ENCODE measurements at regions not wholly inside any gene's neighbourhood (a gene's known extent, or its start where the extent isn't known, plus 50 kb on each side); places are given as distances from the start of the nearest gene placed in this dataset.

DNA sequence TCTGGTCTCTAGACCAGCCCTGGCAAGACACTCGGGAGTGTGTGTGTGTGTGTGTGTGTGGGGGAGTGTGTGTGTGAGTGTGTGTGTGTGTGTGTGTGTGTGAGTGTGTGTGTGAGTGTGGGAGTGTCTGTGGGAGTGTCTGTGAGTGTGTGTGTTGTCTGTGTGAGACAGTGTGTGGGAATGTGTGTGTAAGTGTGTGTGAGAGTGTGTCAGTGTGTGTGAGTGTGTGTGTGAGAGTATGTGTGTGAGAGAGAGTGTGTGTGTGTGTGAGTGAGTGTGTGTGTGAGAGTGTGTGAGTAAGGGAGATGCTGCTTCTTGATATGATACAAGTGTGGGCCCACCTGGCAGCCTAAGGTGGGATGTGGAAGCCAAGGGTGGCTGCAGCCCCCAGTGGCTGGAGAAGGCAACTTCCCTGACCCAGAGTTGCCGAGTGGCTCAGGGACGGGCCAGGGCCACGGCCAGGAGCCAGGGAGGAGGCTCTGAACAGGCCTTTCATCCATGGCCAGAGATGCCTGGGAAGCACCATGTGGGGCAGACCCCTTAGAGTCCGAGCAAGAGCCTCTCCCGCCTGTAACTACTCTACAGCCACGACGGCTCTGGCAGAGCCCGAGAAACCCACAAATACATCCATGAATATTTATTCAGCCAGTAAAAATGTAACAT, 159.3 kb upstream of the MYCN start:
- TF ChIP-seq, protein P1, sequence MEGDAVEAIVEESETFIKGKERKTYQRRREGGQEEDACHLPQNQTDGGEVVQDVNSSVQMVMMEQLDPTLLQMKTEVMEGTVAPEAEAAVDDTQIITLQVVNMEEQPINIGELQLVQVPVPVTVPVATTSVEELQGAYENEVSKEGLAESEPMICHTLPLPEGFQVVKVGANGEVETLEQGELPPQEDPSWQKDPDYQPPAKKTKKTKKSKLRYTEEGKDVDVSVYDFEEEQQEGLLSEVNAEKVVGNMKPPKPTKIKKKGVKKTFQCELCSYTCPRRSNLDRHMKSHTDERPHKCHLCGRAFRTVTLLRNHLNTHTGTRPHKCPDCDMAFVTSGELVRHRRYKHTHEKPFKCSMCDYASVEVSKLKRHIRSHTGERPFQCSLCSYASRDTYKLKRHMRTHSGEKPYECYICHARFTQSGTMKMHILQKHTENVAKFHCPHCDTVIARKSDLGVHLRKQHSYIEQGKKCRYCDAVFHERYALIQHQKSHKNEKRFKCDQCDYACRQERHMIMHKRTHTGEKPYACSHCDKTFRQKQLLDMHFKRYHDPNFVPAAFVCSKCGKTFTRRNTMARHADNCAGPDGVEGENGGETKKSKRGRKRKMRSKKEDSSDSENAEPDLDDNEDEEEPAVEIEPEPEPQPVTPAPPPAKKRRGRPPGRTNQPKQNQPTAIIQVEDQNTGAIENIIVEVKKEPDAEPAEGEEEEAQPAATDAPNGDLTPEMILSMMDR (IDR thresholded peaks at IDR 0.05 in 8 of 11, conservative IDR thresholded peaks at IDR 0.05 in 3 of 11) = no peak
- TF ChIP-seq POLR2A (IDR thresholded peaks at IDR 0.05) (no peak), POLR2AphosphoS5 (IDR thresholded peaks at IDR 0.05) (no peak)

All from spleen (tissue), 7 donors.